K562 (cell line): ENCODE measurements at regions not wholly inside any gene's neighbourhood (a gene's known extent, or its start where the extent isn't known, plus 50 kb on each side); places are given as distances from the start of the nearest gene placed in this dataset.

Experiments used
- FUS ChIP-seq: fragments of 200-400 bp; formaldehyde crosslinking; optimal IDR thresholded peaks from 2 replicates; pipeline ENCODE3; 2017; ENCODE audit warnings: low read depth, low read length
- HDAC1 ChIP-seq, 2 experiments: fragments of 450-650 bp; IDR thresholded peaks; 2 replicates each; pipeline ENCODE4 v1.6.1; 2016 to 2017; ENCODE audit warnings: inconsistent platforms in 1 of 2, mild to moderate bottlenecking in 1 of 2, moderate library complexity in 1 of 2
- HOXB6 ChIP-seq: fragments of 250-450 bp; sonication (Bioruptor Pico); IDR thresholded peaks from 2 replicates; pipeline ENCODE4 v1.5.1; 2022; ENCODE audit warnings: mild to moderate bottlenecking, borderline replicate concordance
- NFE2 ChIP-seq: IDR thresholded peaks from 2 replicates; pipeline ENCODE4 v1.6.1; 2014; ENCODE audit warnings: antibody characterized with exemption, low read depth
- NRF1 ChIP-seq, 2 experiments: fragments of 450-650 bp; IDR thresholded peaks in 1 of 2; conservative IDR thresholded peaks in 1 of 2; 2 replicates each; pipeline ENCODE4 v1.6.1; 2014; ENCODE audit warnings: mild to moderate bottlenecking in 2 of 2
- PRMT5 ChIP-seq: sonication (generic); formaldehyde crosslinking; IDR thresholded peaks from 2 replicates; pipeline ENCODE4 v1.5.0; 2020; ENCODE audit warnings: missing genetic modification reagents
- SETDB1 ChIP-seq: IDR thresholded peaks from one replicate; pipeline ENCODE4 v1.6.1; 2012; ENCODE audit warnings: low read length, control low read depth, inconsistent platforms
- TGIF2 ChIP-seq: sonication (generic); formaldehyde crosslinking; IDR thresholded peaks from 2 replicates; pipeline ENCODE4 v1.8.1; 2022; ENCODE audit warnings: mild to moderate bottlenecking, missing genetic modification reagents, moderate library complexity
- XRCC4 ChIP-seq: IDR thresholded peaks from one replicate; pipeline ENCODE4 v1.6.1; 2011; ENCODE audit not compliant: insufficient read depth, insufficient read length; ENCODE audit errors: extremely low read depth
- ZKSCAN3 ChIP-seq: fragments of 250-450 bp; sonication (Bioruptor Pico); IDR thresholded peaks from 2 replicates; pipeline ENCODE4 v1.4.0; 2020
- ZNF274 ChIP-seq: IDR thresholded peaks from 2 replicates; pipeline ENCODE4 v1.6.1; 2011; ENCODE audit warnings: low read depth, mild to moderate bottlenecking, low read length, moderate library complexity, borderline replicate concordance
- ZNF316 ChIP-seq: fragments of 450-650 bp; IDR thresholded peaks from 2 replicates; pipeline ENCODE4 v1.6.1; 2016
- ZNF384 ChIP-seq: IDR thresholded peaks from 2 replicates; pipeline ENCODE4 v1.6.1; 2012; ENCODE audit warnings: low read depth, low read length, improper control_type of control experiment
- ZNF764 ChIP-seq: fragments of 250-450 bp; sonication (Bioruptor Pico); IDR thresholded peaks from 2 replicates; pipeline ENCODE4 v1.4.0; 2020; ENCODE audit warnings: low read depth, mild to moderate bottlenecking, moderate library complexity
- TF ChIP-seq, protein P1 (sequence below): fragments of 250-450 bp; sonication (Bioruptor Pico); IDR thresholded peaks from 2 replicates; pipeline ENCODE4 v1.5.0; 2021; ENCODE audit warnings: mild to moderate bottlenecking, moderate library complexity
- TF ChIP-seq, protein P2 (sequence below): sonication (generic); formaldehyde crosslinking; IDR thresholded peaks from 2 replicates; pipeline ENCODE4 v1.8.1; 2023; ENCODE audit warnings: mild to moderate bottlenecking, missing genetic modification reagents, moderate library complexity
- TF ChIP-seq, protein P3 (sequence below): fragments of 450-650 bp; IDR thresholded peaks from 2 replicates; pipeline ENCODE4 v1.6.1; 2017; ENCODE audit warnings: antibody characterized with exemption, mild to moderate bottlenecking
- TF ChIP-seq, protein P4 (sequence below): fragments of 150-350 bp; conservative IDR thresholded peaks from 2 replicates; pipeline ENCODE4 v1.6.1; 2014; ENCODE audit warnings: low read length

DNA sequence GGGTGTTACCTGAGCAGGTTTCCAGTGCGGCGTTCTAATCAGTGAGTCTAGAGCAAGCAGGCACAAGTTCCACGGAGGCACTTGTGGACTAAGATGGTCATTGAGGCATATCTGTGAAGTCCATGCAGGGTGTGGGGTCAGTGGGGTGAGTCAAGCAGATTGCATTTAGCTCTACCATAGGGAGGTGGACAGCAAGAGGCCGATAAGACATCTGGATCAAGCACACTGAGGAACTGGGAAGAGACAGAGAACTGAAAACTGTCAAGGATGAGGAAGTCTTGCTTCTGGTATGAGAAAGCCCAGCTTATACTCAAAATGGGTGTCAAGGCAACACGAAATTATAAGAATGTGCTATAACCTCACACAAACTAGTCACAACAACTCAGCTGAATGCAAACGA, 61.2 kb upstream of the SLC39A10 start (continued):
- TF ChIP-seq PRMT5 (CRISPR knock-in tag): no peak
- TF ChIP-seq, protein P1, sequence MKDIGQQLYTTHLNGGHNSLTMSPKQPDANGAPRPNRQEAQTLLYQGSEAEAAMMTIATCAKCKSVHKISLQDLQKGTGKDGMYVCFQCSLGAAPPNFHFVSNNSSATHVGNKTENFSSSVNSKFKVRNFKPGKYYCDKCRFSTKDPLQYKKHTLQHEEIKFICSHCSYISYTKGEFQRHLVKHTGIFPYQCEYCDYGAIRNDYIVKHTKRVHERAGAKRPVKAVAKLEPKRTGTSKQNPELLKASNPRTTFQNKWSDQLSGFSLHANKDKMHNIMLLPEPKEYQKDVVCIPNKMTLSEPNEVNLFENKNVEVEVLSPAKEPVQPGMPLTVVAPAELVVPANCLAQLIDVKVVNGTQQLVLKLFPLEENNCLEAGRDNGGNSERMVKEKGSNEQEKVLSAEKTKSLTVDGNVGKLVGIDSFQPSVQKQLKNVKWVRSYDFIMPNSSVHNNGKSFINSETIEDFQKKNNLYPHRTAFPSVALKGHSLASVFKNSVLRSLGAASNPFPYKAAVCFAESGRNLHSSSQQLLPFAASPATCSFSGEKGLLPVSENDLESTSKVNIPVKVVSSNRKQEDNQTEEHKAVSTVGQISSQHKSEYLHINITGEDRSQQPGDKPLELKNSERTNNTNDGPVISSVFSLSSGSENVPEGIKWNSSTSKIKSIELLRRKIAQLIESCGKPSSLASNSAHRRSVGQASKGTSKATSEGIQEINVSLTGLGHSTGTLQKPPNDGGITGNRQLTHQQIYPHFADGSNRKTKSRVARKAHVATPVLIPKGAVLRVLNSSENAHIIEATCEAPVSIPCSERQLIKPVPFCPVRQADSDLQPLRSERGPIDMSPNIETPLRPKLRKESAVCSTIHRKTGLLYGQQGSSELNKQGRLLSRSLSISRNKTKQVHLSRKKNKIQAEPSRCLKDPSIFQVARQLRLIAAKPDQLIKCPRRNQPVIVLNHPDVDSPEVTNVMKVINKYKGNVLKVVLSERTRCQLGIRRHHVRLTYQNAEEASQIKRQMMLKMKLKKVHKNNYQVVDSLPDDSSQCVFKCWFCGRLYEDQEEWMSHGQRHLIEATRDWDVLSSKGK: no peak
- TF ChIP-seq, protein P2, sequence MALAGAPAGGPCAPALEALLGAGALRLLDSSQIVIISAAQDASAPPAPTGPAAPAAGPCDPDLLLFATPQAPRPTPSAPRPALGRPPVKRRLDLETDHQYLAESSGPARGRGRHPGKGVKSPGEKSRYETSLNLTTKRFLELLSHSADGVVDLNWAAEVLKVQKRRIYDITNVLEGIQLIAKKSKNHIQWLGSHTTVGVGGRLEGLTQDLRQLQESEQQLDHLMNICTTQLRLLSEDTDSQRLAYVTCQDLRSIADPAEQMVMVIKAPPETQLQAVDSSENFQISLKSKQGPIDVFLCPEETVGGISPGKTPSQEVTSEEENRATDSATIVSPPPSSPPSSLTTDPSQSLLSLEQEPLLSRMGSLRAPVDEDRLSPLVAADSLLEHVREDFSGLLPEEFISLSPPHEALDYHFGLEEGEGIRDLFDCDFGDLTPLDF: no peak
- TF ChIP-seq HDAC1 (IDR thresholded peaks at IDR 0.05): peak in 1 of 2 experiments; percentile 87; a peak in 2 of 4 replicates
- TF ChIP-seq ZNF316: no peak
- no peak for TF ChIP-seq FUS
- peak; percentile 56; the same call in 1 of the 2 replicates for TF ChIP-seq ZNF274
- TF ChIP-seq, protein P3, sequence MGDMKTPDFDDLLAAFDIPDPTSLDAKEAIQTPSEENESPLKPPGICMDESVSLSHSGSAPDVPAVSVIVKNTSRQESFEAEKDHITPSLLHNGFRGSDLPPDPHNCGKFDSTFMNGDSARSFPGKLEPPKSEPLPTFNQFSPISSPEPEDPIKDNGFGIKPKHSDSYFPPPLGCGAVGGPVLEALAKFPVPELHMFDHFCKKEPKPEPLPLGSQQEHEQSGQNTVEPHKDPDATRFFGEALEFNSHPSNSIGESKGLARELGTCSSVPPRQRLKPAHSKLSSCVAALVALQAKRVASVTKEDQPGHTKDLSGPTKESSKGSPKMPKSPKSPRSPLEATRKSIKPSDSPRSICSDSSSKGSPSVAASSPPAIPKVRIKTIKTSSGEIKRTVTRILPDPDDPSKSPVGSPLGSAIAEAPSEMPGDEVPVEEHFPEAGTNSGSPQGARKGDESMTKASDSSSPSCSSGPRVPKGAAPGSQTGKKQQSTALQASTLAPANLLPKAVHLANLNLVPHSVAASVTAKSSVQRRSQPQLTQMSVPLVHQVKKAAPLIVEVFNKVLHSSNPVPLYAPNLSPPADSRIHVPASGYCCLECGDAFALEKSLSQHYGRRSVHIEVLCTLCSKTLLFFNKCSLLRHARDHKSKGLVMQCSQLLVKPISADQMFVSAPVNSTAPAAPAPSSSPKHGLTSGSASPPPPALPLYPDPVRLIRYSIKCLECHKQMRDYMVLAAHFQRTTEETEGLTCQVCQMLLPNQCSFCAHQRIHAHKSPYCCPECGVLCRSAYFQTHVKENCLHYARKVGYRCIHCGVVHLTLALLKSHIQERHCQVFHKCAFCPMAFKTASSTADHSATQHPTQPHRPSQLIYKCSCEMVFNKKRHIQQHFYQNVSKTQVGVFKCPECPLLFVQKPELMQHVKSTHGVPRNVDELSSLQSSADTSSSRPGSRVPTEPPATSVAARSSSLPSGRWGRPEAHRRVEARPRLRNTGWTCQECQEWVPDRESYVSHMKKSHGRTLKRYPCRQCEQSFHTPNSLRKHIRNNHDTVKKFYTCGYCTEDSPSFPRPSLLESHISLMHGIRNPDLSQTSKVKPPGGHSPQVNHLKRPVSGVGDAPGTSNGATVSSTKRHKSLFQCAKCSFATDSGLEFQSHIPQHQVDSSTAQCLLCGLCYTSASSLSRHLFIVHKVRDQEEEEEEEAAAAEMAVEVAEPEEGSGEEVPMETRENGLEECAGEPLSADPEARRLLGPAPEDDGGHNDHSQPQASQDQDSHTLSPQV: peak; percentile 47
- no peak for TF ChIP-seq ZNF384
- no peak for TF ChIP-seq ZNF764 (CRISPR knock-in tag)
- TF ChIP-seq, protein P4, sequence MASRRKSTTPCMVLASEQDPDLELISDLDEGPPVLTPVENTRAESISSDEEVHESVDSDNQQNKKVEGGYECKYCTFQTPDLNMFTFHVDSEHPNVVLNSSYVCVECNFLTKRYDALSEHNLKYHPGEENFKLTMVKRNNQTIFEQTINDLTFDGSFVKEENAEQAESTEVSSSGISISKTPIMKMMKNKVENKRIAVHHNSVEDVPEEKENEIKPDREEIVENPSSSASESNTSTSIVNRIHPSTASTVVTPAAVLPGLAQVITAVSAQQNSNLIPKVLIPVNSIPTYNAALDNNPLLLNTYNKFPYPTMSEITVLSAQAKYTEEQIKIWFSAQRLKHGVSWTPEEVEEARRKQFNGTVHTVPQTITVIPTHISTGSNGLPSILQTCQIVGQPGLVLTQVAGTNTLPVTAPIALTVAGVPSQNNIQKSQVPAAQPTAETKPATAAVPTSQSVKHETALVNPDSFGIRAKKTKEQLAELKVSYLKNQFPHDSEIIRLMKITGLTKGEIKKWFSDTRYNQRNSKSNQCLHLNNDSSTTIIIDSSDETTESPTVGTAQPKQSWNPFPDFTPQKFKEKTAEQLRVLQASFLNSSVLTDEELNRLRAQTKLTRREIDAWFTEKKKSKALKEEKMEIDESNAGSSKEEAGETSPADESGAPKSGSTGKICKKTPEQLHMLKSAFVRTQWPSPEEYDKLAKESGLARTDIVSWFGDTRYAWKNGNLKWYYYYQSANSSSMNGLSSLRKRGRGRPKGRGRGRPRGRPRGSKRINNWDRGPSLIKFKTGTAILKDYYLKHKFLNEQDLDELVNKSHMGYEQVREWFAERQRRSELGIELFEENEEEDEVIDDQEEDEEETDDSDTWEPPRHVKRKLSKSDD: no peak
- no peak for TF ChIP-seq TGIF2
- no peak for TF ChIP-seq NRF1 (conservative IDR thresholded peaks at IDR 0.05 in 1 of 2, IDR thresholded peaks at IDR 0.05 in 1 of 2)
- no peak for TF ChIP-seq HOXB6 (CRISPR knock-in tag)
- TF ChIP-seq ZKSCAN3 (CRISPR knock-in tag): no peak
- no peak for TF ChIP-seq XRCC4
- TF ChIP-seq NFE2: peak; percentile 50
- no peak for TF ChIP-seq SETDB1
